A549 (cell line): ENCODE measurements at regions not wholly inside any gene's neighbourhood (a gene's known extent, or its start where the extent isn't known, plus 50 kb on each side); places are given as distances from the start of the nearest gene placed in this dataset.

Experiments used
- KDM5A ChIP-seq: fragments of 200-600 bp; sonication (generic); IDR thresholded peaks from 2 replicates; pipeline ENCODE4 v1.6.1; 2016; ENCODE audit warnings: antibody characterized with exemption, mild to moderate bottlenecking
- MAZ ChIP-seq: fragments of 150-350 bp; IDR thresholded peaks from 2 replicates; pipeline ENCODE4 v1.6.1; 2014; ENCODE audit warnings: antibody characterized with exemption, low read depth, low read length, borderline replicate concordance
- PHF8 ChIP-seq: fragments of 200-600 bp; sonication (generic); IDR thresholded peaks from 2 replicates; pipeline ENCODE4 v1.6.1; 2016; ENCODE audit warnings: low read depth, mild to moderate bottlenecking, antibody characterized with exemption, moderate library complexity, borderline replicate concordance
- POLR2A ChIP-seq: IDR thresholded peaks from 2 replicates; pipeline ENCODE4 v1.6.1; 2012; ENCODE audit warnings: mild to moderate bottlenecking, low read length
- POLR2AphosphoS2 ChIP-seq: conservative IDR thresholded peaks from 2 replicates; pipeline ENCODE4 v1.6.1; 2012; ENCODE audit warnings: low read length, improper control_type of control experiment, inconsistent platforms
- RNF2 ChIP-seq: fragments of 200-600 bp; sonication (generic); IDR thresholded peaks from 2 replicates; pipeline ENCODE4 v1.6.1; 2016; ENCODE audit warnings: low read depth, mild to moderate bottlenecking, antibody characterized with exemption, moderate library complexity, borderline replicate concordance
- SMC3 ChIP-seq: fragments of >200 bp; sonication (Bioruptor Twin); formaldehyde crosslinking; IDR thresholded peaks from 3 replicates; pipeline ENCODE4 v1.6.1; 2018; ENCODE audit warnings: inconsistent platforms
- TF ChIP-seq, protein P1 (sequence below): fragments of >200 bp; sonication (Bioruptor Twin); formaldehyde crosslinking; IDR thresholded peaks from 3 replicates; pipeline ENCODE4 v1.5.1; 2016
- TF ChIP-seq, protein P2 (sequence below): fragments of 200-600 bp; sonication (generic); IDR thresholded peaks from 2 replicates; pipeline ENCODE4 v1.6.1; 2016; ENCODE audit warnings: antibody characterized with exemption, mild to moderate bottlenecking, moderate library complexity

DNA sequence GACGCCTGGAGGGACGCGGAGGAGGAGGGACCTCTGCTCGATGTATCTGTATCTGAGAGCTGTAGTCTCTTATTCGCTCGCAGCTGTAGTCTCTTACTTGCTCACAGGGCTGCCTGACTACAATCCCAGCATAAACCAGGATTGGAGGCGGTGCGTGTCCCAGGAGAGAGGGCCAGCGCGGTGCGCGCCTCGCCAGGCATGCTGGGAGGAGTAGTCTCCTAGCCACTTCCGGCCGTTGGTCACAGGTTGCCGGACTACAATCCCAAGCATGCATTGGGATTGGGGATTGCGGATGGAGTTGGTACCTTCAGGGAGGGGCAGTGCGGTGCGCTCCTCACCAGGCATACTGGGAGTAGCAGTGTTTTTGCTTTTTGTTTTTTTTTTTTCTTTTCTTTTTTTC is 421.7 kb upstream of the NUPR2 start:
- TF ChIP-seq SMC3: no peak
- no peak for TF ChIP-seq KDM5A
- TF ChIP-seq, protein P1, sequence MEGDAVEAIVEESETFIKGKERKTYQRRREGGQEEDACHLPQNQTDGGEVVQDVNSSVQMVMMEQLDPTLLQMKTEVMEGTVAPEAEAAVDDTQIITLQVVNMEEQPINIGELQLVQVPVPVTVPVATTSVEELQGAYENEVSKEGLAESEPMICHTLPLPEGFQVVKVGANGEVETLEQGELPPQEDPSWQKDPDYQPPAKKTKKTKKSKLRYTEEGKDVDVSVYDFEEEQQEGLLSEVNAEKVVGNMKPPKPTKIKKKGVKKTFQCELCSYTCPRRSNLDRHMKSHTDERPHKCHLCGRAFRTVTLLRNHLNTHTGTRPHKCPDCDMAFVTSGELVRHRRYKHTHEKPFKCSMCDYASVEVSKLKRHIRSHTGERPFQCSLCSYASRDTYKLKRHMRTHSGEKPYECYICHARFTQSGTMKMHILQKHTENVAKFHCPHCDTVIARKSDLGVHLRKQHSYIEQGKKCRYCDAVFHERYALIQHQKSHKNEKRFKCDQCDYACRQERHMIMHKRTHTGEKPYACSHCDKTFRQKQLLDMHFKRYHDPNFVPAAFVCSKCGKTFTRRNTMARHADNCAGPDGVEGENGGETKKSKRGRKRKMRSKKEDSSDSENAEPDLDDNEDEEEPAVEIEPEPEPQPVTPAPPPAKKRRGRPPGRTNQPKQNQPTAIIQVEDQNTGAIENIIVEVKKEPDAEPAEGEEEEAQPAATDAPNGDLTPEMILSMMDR: no peak
- no peak for TF ChIP-seq POLR2AphosphoS2
- TF ChIP-seq RNF2: no peak
- TF ChIP-seq POLR2A: no peak
- no peak for TF ChIP-seq PHF8
- TF ChIP-seq, protein P2, sequence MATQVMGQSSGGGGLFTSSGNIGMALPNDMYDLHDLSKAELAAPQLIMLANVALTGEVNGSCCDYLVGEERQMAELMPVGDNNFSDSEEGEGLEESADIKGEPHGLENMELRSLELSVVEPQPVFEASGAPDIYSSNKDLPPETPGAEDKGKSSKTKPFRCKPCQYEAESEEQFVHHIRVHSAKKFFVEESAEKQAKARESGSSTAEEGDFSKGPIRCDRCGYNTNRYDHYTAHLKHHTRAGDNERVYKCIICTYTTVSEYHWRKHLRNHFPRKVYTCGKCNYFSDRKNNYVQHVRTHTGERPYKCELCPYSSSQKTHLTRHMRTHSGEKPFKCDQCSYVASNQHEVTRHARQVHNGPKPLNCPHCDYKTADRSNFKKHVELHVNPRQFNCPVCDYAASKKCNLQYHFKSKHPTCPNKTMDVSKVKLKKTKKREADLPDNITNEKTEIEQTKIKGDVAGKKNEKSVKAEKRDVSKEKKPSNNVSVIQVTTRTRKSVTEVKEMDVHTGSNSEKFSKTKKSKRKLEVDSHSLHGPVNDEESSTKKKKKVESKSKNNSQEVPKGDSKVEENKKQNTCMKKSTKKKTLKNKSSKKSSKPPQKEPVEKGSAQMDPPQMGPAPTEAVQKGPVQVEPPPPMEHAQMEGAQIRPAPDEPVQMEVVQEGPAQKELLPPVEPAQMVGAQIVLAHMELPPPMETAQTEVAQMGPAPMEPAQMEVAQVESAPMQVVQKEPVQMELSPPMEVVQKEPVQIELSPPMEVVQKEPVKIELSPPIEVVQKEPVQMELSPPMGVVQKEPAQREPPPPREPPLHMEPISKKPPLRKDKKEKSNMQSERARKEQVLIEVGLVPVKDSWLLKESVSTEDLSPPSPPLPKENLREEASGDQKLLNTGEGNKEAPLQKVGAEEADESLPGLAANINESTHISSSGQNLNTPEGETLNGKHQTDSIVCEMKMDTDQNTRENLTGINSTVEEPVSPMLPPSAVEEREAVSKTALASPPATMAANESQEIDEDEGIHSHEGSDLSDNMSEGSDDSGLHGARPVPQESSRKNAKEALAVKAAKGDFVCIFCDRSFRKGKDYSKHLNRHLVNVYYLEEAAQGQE: no peak
- TF ChIP-seq MAZ: no peak
